ENCODE measurements at regions not wholly inside any gene's neighbourhood (a gene's known extent, or its start where the extent isn't known, plus 50 kb on each side); places are given as distances from the start of the nearest gene placed in this dataset.

DNA sequence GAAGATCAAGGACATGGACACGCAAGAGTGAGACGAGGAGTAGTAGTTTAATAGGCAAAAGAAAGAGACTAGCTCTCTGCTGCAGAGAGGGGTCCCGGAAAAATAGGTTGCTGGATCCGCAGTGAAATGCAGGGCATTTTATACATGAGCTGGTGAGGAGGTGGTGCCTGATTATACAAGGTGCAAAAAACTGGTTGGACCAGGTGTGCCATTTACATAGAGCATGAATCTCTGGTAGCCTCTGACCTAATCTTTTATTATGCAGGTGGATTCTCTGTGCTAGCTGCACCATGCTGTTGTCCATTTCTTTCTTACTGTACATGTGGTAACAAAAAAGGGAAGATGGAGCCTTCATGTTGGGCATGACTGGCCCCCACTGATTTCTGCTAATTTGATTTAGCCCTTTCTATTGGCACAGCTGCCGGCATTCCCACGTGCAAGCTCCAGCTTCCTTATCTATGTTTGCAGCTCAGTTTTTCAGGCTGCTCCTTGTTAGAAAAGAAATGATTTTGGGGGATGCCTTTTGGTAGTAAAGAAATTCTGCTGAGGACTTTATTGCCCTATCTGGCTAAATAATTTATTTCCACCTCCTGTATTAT is 548.1 kb downstream of the BRINP3 start:
- no peak overlapping the region for H3K9ac ChIP-seq (ENCODE audit: low read depth, low read length)
- no peaks in the 10 kb centered on the region for H3K36me3 ChIP-seq (ENCODE audit: insufficient read depth, low read length)
- no peak overlapping the region for H3K27ac ChIP-seq (ENCODE audit: low read length)
- no peaks in the 10 kb centered on the region for H4K20me1 ChIP-seq (ENCODE audit: insufficient read depth, low read length)
- H2AFZ ChIP-seq (ENCODE audit: low read depth, low read length) = no peak overlapping the region
- H3K79me2 ChIP-seq (ENCODE audit: insufficient read depth, low read length) = no peaks in the 10 kb centered on the region
- H3K4me2 ChIP-seq (ENCODE audit: insufficient read depth, low read length) = no peak overlapping the region
- no peak for TF ChIP-seq EZH2 (IDR thresholded peaks at IDR 0.05; ENCODE audit: borderline replicate concordance, low read depth, low read length, severe bottlenecking)
- no peak for TF ChIP-seq CTCF (IDR thresholded peaks at IDR 0.05; ENCODE audit: borderline replicate concordance, extremely low read depth, low read length, poor library complexity, severe bottlenecking)
- no peaks in the 10 kb centered on the region for H3K27me3 ChIP-seq (ENCODE audit: insufficient read depth, low read length, poor library complexity)
- no peak overlapping the region for H3K4me3 ChIP-seq (ENCODE audit: low read depth in 1 of 2, low read length in 2 of 2)
- DNase-seq (no peak), ATAC-seq (ENCODE audit: insufficient read depth, low read depth) (no peak)
- H3K4me1 ChIP-seq (ENCODE audit: insufficient read depth, low read length) = no peaks in the 10 kb centered on the region
- H3K9me3 ChIP-seq (ENCODE audit: insufficient read depth, low read length, severe bottlenecking) = no peaks in the 10 kb centered on the region

GRCh38 chr1:189936861-189937260 is 540.8 kb downstream of the BRINP3 start:
- H4K20me1 ChIP-seq (ENCODE audit: insufficient read depth, low read length) = no peaks in the 10 kb centered on the region
- H3K4me2 ChIP-seq (ENCODE audit: insufficient read depth, low read length) = no peak overlapping the region
- TF ChIP-seq CTCF (IDR thresholded peaks at IDR 0.05; ENCODE audit: borderline replicate concordance, extremely low read depth, low read length, poor library complexity, severe bottlenecking) (no peak), EZH2 (IDR thresholded peaks at IDR 0.05; ENCODE audit: borderline replicate concordance, low read depth, low read length, severe bottlenecking) (no peak)
- H3K9me3 ChIP-seq (ENCODE audit: insufficient read depth, low read length, severe bottlenecking) = no peaks in the 10 kb centered on the region
- H3K9ac ChIP-seq (ENCODE audit: low read depth, low read length) = no peak overlapping the region
- H3K4me1 ChIP-seq (ENCODE audit: insufficient read depth, low read length) = no peaks in the 10 kb centered on the region
- DNase-seq = no peak
- H3K4me3 ChIP-seq (ENCODE audit: low read depth in 1 of 2, low read length in 2 of 2) = no peak overlapping the region
- no peaks in the 10 kb centered on the region for H3K79me2 ChIP-seq (ENCODE audit: insufficient read depth, low read length)
- H3K27me3 ChIP-seq (ENCODE audit: insufficient read depth, low read length, poor library complexity) = no peaks in the 10 kb centered on the region
- H2AFZ ChIP-seq (ENCODE audit: low read depth, low read length) = no peak overlapping the region
- no peak overlapping the region for H3K27ac ChIP-seq (ENCODE audit: low read length)
- ATAC-seq (ENCODE audit: insufficient read depth, low read depth) = no peak
- no peaks in the 10 kb centered on the region for H3K36me3 ChIP-seq (ENCODE audit: insufficient read depth, low read length)

DNA sequence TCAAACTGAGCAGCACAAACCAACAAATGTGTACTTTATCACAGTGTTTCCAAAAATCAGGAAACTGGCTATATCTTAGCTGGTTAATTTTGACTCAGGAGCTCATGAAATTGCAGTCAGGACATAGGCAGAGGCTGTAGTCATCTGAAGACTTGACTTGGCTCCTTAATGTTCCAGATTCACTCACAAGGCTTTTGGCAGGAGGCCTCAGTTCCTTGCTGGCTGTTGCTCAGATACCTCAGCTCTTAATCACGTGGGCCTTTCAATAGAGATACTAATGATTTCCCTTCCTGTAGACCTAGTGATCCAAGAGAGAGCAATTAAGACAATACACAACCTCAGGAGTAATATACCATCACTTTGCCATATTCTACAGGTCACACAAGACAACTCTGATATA is 537.7 kb downstream of the BRINP3 start:
- no peaks in the 10 kb centered on the region for H3K79me2 ChIP-seq (ENCODE audit: insufficient read depth, low read length)
- no peak overlapping the region for H3K4me2 ChIP-seq (ENCODE audit: insufficient read depth, low read length)
- H3K27ac ChIP-seq (ENCODE audit: low read length) = no peak overlapping the region

More for the DNA sequence above, 537.7 kb downstream of the BRINP3 start:
- H3K36me3 ChIP-seq (ENCODE audit: insufficient read depth, low read length) = no peaks in the 10 kb centered on the region
- TF ChIP-seq EZH2 (IDR thresholded peaks at IDR 0.05; ENCODE audit: borderline replicate concordance, low read depth, low read length, severe bottlenecking) (no peak), CTCF (IDR thresholded peaks at IDR 0.05; ENCODE audit: borderline replicate concordance, extremely low read depth, low read length, poor library complexity, severe bottlenecking) (no peak)
- H3K9ac ChIP-seq (ENCODE audit: low read depth, low read length) = no peak overlapping the region
- H3K4me3 ChIP-seq (ENCODE audit: low read depth in 1 of 2, low read length in 2 of 2) = no peak overlapping the region
- no peak for ATAC-seq (ENCODE audit: insufficient read depth, low read depth)
- H2AFZ ChIP-seq (ENCODE audit: low read depth, low read length) = no peak overlapping the region
- DNase-seq = no peak
- no peaks in the 10 kb centered on the region for H3K9me3 ChIP-seq (ENCODE audit: insufficient read depth, low read length, severe bottlenecking)
- H3K4me1 ChIP-seq (ENCODE audit: insufficient read depth, low read length) = no peaks in the 10 kb centered on the region
- H4K20me1 ChIP-seq (ENCODE audit: insufficient read depth, low read length) = no peaks in the 10 kb centered on the region
- no peaks in the 10 kb centered on the region for H3K27me3 ChIP-seq (ENCODE audit: insufficient read depth, low read length, poor library complexity)
